Choroid plexus epithelial cell (primary cell): ENCODE measurements at regions not wholly inside any gene's neighbourhood (a gene's known extent, or its start where the extent isn't known, plus 50 kb on each side); places are given as distances from the start of the nearest gene placed in this dataset.

ENCODE experiments used
- DNase-seq: peaks from one replicate; pipeline ENCODE4 v3.0.0-alpha.2; 2010; ENCODE audit warnings: low read depth
- H3K4me3 ChIP-seq: 2 replicates; pipeline ENCODE4 v1.5.1; 2011; ENCODE audit warnings: low read depth, mild to moderate bottlenecking, control low read depth, low read length, moderate library complexity
- TF ChIP-seq, protein P1 (sequence below): conservative IDR thresholded peaks from 2 replicates; pipeline ENCODE4 v1.5.1; 2011; ENCODE audit warnings: low read depth, mild to moderate bottlenecking, control low read depth, inconsistent platforms, low read length, moderate library complexity

DNA sequence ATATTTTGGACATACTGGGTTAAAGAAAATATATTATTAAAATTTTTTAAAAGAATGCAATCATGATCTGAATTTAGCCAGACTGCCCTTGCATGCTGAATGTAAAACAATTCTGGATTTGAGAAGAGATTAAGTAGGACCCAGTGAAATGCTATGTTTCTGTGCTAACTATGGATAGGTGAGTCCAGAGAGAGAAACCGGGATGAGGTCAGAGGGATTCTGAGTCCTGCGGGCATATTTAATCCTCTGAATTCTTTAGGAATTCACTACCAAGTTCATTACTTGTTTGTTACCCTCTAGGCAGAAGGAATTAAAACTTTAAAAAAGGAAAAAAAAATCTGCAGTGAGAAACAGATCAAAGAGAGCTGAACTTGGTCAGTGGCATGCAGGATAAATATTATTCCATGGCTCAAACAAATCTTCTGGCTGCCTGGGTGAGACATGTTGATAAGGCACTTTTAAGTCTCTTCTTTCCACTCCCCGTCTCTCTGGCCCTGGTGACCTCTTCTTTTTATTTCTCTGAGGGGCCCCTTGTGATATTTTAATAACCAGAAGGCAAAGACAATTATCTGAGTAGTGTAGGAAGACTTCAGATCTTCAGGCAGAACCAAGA lies 50.2 kb upstream of the LYZL1 start:
- TF ChIP-seq, protein P1, sequence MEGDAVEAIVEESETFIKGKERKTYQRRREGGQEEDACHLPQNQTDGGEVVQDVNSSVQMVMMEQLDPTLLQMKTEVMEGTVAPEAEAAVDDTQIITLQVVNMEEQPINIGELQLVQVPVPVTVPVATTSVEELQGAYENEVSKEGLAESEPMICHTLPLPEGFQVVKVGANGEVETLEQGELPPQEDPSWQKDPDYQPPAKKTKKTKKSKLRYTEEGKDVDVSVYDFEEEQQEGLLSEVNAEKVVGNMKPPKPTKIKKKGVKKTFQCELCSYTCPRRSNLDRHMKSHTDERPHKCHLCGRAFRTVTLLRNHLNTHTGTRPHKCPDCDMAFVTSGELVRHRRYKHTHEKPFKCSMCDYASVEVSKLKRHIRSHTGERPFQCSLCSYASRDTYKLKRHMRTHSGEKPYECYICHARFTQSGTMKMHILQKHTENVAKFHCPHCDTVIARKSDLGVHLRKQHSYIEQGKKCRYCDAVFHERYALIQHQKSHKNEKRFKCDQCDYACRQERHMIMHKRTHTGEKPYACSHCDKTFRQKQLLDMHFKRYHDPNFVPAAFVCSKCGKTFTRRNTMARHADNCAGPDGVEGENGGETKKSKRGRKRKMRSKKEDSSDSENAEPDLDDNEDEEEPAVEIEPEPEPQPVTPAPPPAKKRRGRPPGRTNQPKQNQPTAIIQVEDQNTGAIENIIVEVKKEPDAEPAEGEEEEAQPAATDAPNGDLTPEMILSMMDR: no peak
- DNase-seq: no peak
- H3K4me3 ChIP-seq: no peak overlapping the region
